WERI-Rb-1 (cell line): ENCODE measurements at regions not wholly inside any gene's neighbourhood (a gene's known extent, or its start where the extent isn't known, plus 50 kb on each side); places are given as distances from the start of the nearest gene placed in this dataset.

Experiments used
- DNase-seq: peaks from one replicate; pipeline ENCODE4 v3.0.0-alpha.2; 2020
- H3K27ac ChIP-seq: fragments of 250-450 bp; sonication (Bioruptor Pico); 2 replicates; pipeline ENCODE4 v1.5.1; 2020; ENCODE audit warnings: mild to moderate bottlenecking, moderate library complexity
- H3K27me3 ChIP-seq: fragments of 250-450 bp; sonication (Bioruptor Pico); 2 replicates; pipeline ENCODE4 v1.5.1; 2021; ENCODE audit warnings: mild to moderate bottlenecking, low read depth, moderate library complexity; ENCODE audit not compliant: insufficient read depth, severe bottlenecking
- H3K36me3 ChIP-seq: fragments of 250-450 bp; sonication (Bioruptor Pico); 2 replicates; pipeline ENCODE4 v1.5.1; 2020; ENCODE audit warnings: mild to moderate bottlenecking, moderate library complexity
- H3K4me3 ChIP-seq: 2 replicates; pipeline ENCODE4 v1.5.1; 2011; ENCODE audit warnings: low read depth, mild to moderate bottlenecking, control low read depth, low read length
- H3K9me3 ChIP-seq: fragments of 250-450 bp; sonication (Bioruptor Pico); 2 replicates; pipeline ENCODE4 v1.5.1; 2021; ENCODE audit warnings: mild to moderate bottlenecking, moderate library complexity; ENCODE audit not compliant: severe bottlenecking
- TF ChIP-seq, protein P1 (sequence below): IDR thresholded peaks from 2 replicates; pipeline ENCODE4 v1.5.1; 2011; ENCODE audit warnings: low read depth, mild to moderate bottlenecking, control low read depth, inconsistent platforms, low read length

DNA sequence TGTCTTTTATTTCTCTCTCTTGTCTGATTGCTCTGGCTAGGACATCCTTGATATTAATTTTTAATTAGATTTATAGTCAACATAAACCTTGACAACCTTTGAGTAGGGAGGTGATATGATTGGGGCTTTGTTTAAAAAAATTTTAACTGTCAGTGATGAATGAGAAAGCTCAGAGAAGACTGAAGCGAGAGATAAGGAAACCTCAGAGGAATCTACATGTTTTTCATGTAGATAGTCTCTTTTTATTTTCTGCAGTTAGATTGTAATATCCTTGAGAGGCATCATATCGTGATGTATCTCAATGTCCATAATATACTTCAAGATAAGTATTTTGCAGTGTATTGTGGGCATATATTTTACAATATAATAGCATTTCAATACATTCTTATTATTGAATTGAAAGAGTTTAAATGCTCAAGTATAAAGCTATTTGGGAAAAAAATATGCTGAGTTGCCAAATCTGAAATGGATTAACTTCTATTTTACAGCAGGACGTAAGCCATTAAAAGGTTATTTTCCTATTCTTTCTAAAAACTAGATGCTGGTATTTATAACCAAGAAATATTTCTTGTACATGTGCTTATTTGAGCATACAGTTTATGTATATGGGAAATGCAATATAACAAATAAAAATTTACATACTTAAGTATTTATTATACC, 802.4 kb upstream of the ADGRL4 start:
- Histone ChIP-seq H3K27ac (no peak overlapping the region), H3K36me3 (no peaks in the 10 kb centered on the region), H3K4me3 (no peak overlapping the region), H3K9me3 (peaks cover 4% of the 10 kb centered on the region), H3K27me3 (no peaks in the 10 kb centered on the region)
- no peak for DNase-seq
- TF ChIP-seq, protein P1, sequence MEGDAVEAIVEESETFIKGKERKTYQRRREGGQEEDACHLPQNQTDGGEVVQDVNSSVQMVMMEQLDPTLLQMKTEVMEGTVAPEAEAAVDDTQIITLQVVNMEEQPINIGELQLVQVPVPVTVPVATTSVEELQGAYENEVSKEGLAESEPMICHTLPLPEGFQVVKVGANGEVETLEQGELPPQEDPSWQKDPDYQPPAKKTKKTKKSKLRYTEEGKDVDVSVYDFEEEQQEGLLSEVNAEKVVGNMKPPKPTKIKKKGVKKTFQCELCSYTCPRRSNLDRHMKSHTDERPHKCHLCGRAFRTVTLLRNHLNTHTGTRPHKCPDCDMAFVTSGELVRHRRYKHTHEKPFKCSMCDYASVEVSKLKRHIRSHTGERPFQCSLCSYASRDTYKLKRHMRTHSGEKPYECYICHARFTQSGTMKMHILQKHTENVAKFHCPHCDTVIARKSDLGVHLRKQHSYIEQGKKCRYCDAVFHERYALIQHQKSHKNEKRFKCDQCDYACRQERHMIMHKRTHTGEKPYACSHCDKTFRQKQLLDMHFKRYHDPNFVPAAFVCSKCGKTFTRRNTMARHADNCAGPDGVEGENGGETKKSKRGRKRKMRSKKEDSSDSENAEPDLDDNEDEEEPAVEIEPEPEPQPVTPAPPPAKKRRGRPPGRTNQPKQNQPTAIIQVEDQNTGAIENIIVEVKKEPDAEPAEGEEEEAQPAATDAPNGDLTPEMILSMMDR = no peak

DNA sequence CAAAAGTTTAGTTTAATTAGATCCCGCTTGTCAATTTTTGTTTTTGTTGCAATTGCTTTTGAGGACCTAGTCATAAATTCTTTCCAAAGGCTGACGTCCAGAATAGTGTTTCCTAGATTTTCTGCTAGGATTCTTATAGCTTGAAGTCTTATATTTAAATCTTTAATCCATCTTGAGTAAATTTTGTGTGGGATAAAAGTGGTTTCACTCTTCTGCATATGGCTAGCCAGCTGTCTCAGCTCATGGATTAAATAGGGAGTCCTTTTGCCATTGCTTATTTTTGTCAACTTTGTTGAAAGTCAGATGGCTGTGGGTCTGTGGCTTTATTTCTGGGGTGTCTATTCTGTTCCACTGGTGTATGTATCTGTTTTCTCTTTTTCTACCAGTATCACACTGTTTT, 801.3 kb upstream of the ADGRL4 start:
- Histone ChIP-seq H3K9me3 (peaks cover 4% of the 10 kb centered on the region), H3K36me3 (no peaks in the 10 kb centered on the region), H3K27ac (no peak overlapping the region), H3K27me3 (no peaks in the 10 kb centered on the region), H3K4me3 (no peak overlapping the region)
- TF ChIP-seq, protein P1 = no peak
- DNase-seq = no peak

DNA sequence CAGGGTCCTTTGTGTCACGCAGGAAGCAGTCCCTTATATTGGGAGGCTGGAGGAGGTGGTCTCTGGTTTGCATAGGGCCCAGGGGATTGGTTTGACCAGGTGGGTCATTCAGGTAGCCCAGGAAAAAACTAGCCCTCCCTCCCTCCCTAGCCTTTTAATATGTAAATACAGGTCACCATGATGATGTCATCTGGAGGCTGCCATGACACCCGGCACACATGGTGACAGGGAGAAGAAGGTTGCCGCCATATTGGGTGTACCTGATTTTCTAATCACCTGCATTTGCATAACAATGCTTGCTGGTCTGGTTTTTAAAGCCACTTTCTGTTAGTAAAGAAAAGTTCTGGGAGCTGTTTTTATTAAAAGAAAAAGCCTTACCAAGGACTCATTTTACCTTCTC, 791.0 kb upstream of the ADGRL4 start:
- Histone ChIP-seq H3K36me3 (no peaks in the 10 kb centered on the region), H3K9me3 (no peaks in the 10 kb centered on the region), H3K27ac (no peak overlapping the region), H3K4me3 (no peak overlapping the region), H3K27me3 (no peaks in the 10 kb centered on the region)
- DNase-seq = no peak
- TF ChIP-seq, protein P1 = no peak

DNA sequence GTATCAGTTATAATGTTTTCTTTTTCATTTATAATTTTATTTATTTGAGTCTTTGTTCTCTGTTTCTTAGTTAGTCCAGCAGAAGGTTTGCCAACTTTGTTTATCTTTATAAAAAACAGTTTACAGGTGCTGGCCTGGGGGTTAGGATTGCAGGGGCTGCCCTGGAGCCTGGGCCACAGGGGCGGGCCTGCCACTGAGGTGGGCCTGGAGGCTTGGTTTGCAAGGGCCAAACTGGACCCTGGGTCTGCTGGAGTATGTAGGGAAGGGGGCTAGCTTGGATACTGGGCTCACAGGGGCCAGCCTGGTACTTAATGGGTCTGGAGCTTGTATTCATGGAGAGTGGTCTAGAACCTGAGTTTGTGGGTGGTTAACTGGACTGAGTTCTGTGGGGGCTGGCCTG, 789.9 kb upstream of the ADGRL4 start:
- no peak for DNase-seq
- no peaks in the 10 kb centered on the region for H3K9me3 ChIP-seq
- no peaks in the 10 kb centered on the region for H3K27me3 ChIP-seq
- no peak overlapping the region for H3K4me3 ChIP-seq
- TF ChIP-seq, protein P1 = no peak
- no peak overlapping the region for H3K27ac ChIP-seq
- H3K36me3 ChIP-seq = no peaks in the 10 kb centered on the region

DNA sequence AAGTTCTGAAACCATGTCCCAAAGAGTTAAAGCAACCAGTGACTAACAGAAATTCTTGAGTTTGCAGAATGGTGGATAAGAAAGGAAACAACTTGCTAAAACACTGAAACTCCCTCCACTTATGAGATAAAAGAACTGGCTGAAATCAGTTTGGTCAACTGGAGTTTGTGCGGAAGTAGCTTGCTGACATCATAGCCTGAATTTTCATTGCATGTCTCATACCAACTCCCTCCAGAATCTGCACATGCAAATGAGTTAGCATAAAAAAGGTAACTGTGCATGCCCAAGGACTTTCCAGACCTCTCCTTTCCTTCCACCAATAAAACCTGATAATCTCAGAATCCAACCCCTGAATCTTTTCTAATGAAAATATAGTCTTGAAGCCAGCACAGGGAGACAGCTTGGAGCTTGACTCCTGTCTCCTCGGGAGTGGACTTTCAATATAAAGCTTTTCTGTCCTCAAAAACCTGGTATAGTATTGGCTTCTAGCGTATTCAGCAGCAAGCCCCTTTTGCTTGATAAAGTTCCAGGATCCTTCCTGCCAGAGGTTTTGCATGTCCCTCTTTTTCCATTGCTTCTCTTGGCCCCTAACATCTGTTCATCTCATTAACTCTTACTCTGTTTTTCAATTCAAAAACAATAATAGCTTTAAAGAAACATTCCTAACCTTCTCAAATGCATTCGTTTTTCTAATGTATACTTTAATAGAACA, 785.8 kb upstream of the ADGRL4 start:
- H3K27ac ChIP-seq = no peak overlapping the region
- no peak overlapping the region for H3K4me3 ChIP-seq
- H3K36me3 ChIP-seq = no peaks in the 10 kb centered on the region
- TF ChIP-seq, protein P1 = no peak
- no peak for DNase-seq
- H3K9me3 ChIP-seq = no peaks in the 10 kb centered on the region
- no peaks in the 10 kb centered on the region for H3K27me3 ChIP-seq
